HG02885 (cell line): ENCODE measurements at regions not wholly inside any gene's neighbourhood (a gene's known extent, or its start where the extent isn't known, plus 50 kb on each side); places are given as distances from the start of the nearest gene placed in this dataset.

ENCODE experiments used
- ATAC-seq: cut with Tn5 transposase; IDR thresholded peaks from one replicate; pipeline ENCODE4 v1.9.1; 2021; ENCODE audit warnings: mild to moderate bottlenecking; ENCODE audit not compliant: unreplicated experiment, poor library complexity

GRCh38 chr3:87046241-87046640, 55.3 kb upstream of the VGLL3 start:
- ATAC-seq, result no peak

DNA sequence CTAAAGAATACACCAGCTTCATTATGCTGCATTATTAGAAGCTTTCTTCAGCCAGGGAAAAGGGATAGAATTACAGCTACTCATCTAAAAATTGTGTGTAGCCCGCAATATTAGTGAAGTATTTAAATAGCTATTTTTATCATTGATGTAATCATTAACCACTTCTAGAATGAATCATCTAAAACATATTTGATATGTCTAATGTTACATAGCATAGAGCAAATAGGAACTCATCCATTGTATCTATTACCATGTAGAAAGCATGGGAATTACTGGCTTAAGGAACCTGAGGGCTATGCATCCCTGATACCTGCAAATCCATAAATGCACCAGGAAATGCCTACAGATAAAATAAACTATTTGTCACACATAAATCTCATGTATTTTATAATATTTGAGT, 54.5 kb upstream of the VGLL3 start:
- ATAC-seq, result no peak

GRCh38 chr3:87044846-87045245, 53.9 kb upstream of the VGLL3 start:
- no peak for ATAC-seq

DNA sequence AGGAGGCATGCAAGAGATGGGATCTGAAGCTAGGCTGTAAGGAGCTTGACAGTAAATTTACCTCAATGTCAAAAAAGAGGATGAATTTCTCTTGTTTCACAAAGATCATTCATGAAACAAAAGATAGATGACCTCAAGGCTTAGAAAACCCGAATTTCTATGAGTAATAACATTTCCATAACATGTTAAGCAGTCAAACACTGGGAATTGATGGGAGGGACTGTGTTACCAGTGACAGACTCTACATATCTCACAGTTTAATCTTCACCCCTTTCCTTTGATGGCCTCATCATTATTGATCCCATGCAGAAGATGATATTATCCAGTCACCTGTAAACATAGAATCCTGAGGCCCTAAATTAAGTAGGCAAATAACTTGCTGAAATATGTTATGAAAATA, 53.5 kb upstream of the VGLL3 start:
- no peak for ATAC-seq

- ATAC-seq, result no peak
Measured at GRCh38 chr3:87041191-87041590, 50.2 kb upstream of the VGLL3 start.
